NCI-H446 treated with DMSO at 0.1 percent for 48 hours (cell line): ENCODE measurements at regions not wholly inside any gene's neighbourhood (a gene's known extent, or its start where the extent isn't known, plus 50 kb on each side); places are given as distances from the start of the nearest gene placed in this dataset.

Source experiments
- DNase-seq: peaks from one replicate; lab custom pipeline; 2025; lab: John Stamatoyannopoulos, UW

- no peak for DNase-seq
Observed at GRCh38 chrX:96311366-96311765, 373.3 kb upstream of the DIAPH2 start.

- no peak for DNase-seq
Observed at GRCh38 chrX:96314985-96315384, 369.7 kb upstream of the DIAPH2 start.

- no peak for DNase-seq
Observed at GRCh38 chrX:96361844-96362243, 322.8 kb upstream of the DIAPH2 start.

DNA sequence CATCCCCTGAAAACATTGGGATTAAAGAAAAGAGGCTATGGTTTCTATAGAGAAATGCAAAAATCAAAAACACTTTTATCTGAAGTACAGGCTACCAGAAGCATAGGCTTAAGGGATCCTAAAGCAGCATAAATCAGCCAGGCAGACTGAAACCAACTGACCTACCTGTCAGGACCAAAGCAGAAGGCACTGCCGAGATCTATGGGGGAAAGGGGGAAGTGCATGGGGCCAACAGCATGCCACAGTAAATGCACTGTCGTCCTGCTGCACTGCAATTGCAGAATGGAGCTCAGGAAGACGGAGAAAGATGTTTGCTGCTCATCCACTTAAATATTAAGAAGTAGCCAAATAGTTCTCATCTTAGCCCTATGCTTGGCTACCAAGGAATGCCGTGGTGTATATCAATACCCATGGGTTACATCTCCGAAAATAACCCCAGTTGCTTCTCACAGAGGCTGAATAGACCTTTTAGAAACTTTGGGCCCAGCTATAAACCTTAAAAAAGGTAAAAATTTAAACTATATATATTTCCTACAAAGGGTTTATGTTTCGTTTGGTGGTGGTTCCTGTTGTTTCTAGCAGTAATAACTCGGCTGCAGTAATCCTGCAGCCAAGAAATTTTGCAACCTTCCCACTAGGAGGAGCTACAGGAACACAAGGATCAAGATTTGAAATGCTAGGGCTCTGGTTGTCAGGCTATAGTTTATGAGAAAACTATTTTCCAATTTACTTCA lies 312.2 kb upstream of the DIAPH2 start:
- peak; percentile 70 for DNase-seq

GRCh38 chrX:96373047-96373355 lies 311.6 kb upstream of the DIAPH2 start:
- DNase-seq = no peak

DNA sequence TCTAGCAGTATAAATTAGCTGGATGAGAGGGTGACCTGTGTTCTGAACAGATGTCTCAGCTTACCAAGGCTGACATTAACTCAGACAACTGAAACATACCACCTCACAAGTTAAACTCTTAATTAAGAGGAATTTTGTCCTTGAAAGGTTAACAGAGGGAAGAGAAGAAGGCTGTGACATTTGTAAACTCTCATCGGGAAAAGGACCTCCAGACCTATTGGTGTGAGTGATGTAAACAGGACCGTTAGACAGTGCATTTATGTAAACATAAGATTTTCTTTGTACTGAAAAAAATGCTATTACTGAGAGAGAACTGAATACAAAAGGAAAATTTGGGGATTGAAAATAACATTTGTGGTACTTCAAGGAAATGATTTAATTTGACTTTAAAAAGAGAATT lies 308.4 kb upstream of the DIAPH2 start:
- no peak for DNase-seq

DNA sequence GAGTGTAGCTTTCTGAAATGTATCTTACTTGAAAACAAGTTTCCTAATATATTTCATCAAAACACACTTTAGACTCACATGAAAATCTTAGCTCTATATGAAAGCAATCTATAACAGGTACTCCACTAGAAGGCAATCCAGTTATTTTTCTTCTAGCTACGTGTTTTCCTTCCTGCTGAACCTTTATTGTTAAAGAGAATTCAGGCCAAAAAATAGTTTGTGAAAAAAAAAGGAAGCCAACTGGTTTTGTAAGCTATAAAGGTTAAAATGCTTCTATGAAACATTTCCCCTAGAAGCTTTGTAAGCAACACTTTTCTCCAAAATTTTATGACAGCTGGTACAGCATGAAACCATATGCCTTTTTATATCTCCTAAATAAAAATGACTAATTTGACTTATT lies 304.7 kb upstream of the DIAPH2 start:
- peak; percentile 51 for DNase-seq

GRCh38 chrX:96382018-96382417 lies 302.6 kb upstream of the DIAPH2 start:
- DNase-seq = no peak

DNA sequence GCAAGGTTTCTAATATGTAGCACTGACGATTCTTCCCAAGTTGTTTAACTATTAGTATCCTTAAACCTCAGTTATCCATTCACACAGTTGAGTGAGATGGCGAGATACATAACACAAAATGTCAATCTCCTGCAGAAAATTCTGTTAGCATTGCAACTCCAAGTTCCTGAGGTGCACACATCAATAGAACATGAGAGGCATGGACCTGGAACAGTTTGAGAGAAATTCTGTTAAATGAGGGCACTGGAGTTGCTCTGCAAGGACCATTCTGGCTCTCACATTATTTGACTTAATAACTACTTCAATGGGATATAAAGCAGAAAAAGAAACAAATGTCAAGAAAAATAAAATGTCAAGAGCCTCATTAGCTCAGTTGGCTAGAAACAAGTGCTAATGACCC lies 301.2 kb upstream of the DIAPH2 start:
- no peak for DNase-seq

DNA sequence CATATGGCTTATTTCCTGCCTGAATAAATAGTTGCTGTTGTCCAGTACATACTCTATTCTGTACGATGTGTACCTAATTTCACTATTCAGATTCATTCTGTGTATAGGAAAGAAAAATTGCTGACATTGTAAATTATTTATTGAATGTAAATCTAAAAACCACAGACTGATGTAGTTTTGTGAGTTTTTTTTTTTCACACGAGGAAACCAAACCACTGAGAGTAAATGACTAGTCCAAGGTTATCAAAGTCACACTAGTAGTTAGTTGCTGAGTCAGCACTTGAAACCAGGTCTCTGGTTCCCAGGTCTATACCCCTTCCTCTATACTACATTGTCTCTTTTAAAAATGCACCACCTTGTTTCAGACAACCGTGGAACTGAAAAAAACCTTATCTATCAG lies 298.3 kb upstream of the DIAPH2 start:
- no peak for DNase-seq

- DNase-seq = no peak
Observed at GRCh38 chrX:96386981-96387380, 297.7 kb upstream of the DIAPH2 start.

- DNase-seq = no peak
Observed at GRCh38 chrX:96387801-96388200, 296.8 kb upstream of the DIAPH2 start.

GRCh38 chrX:96389281-96390047 lies 295.2 kb upstream of the DIAPH2 start:
- no peak for DNase-seq

GRCh38 chrX:96394598-96394997 lies 290.0 kb upstream of the DIAPH2 start:
- DNase-seq = no peak

GRCh38 chrX:96403446-96403845 lies 281.2 kb upstream of the DIAPH2 start:
- no peak for DNase-seq

DNA sequence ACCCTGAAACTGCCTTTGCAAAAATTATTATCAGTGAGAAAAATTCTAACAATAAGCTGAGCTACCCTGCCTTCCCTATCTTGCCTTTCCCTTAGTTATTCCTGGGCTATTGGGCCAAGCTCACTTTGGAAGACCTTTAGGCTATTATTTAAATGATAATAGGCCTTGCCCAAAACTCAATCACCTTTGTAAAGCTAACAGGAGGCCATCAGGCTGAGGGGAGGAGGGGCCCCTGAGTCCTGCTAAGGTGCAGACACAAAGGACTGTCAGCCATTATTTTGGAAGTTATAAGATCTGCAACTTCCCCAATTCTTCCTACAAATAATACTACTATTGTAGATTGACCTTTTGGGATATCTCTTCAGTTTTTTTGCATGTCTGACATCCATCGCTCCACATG lies 278.8 kb upstream of the DIAPH2 start:
- DNase-seq = no peak

- no peak for DNase-seq
Observed at GRCh38 chrX:96407072-96407471, 277.6 kb upstream of the DIAPH2 start.

GRCh38 chrX:96407501-96407900 lies 277.1 kb upstream of the DIAPH2 start:
- DNase-seq = peak; percentile 41

DNA sequence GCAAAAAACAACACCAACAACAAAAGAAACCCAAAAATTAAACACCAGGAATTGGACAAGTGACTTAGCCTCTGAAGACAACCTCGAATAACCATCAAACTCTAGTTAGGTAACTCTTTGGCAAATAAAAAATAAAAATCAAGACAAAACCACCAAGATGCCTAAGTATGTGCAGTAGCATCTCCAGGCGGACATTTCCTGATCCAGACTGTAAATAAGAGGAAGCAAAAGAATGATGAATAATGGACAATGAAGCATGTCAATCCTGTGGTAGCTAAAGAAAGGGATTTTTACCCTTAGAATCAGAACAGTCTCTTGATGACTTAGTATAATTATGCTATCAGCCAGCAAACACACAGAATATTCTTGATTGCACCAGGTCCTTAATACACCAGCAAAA lies 276.7 kb upstream of the DIAPH2 start:
- DNase-seq = no peak

- DNase-seq = no peak
Observed at GRCh38 chrX:96410927-96411326, 273.7 kb upstream of the DIAPH2 start.

DNA sequence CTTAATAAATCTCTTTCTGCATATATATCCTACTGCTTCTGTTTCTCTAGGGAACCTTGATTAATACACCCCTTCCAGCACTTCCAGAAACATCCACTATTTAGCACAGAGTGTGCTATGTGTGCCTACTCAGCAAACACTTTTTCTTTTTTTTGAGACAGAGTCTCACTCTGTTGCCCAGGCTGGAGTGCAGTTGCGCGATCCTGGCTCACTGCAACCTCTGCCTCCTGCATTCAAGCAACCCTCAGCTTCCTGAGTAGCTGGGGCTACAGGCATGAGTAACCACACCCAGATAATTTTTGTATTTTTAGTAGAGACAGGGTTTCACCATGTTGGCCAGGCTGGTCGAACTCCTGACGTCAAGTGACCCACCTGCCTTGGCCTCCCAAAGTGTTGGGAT lies 266.9 kb upstream of the DIAPH2 start:
- no peak for DNase-seq

GRCh38 chrX:96424007-96424406 lies 260.6 kb upstream of the DIAPH2 start:
- no peak for DNase-seq

GRCh38 chrX:96425200-96425599 lies 259.4 kb upstream of the DIAPH2 start:
- no peak for DNase-seq
